Gastrocnemius medialis (tissue), 4 donors: ENCODE measurements at regions not wholly inside any gene's neighbourhood (a gene's known extent, or its start where the extent isn't known, plus 50 kb on each side); places are given as distances from the start of the nearest gene placed in this dataset.

Experiments used
- CTCF ChIP-seq, 5 experiments: fragments of 450-650 bp in 3 of 5; fragments of 200-600 bp in 2 of 5; sonication (generic) in 2 of 5; IDR thresholded peaks in 4 of 5; conservative IDR thresholded peaks in 1 of 5; 1 replicate in 4 of 5; 2 replicates in 1 of 5; pipeline ENCODE4 v1.5.1; 2016 to 2019; ENCODE audit warnings: antibody characterized with exemption in 5 of 5, mild to moderate bottlenecking in 3 of 5, moderate library complexity in 3 of 5
- POLR2A ChIP-seq, 2 donors: fragments of 450-650 bp; IDR thresholded peaks; one replicate each; pipeline ENCODE4 v1.6.1; 2017; ENCODE audit warnings: antibody characterized with exemption in 2 of 2, mild to moderate bottlenecking in 2 of 2, moderate library complexity in 2 of 2

GRCh38 chr5:96242571-96242970 lies 190.5 kb downstream of the PCSK1 start:
- no peak for TF ChIP-seq CTCF (IDR thresholded peaks at IDR 0.05 in 4 of 5, conservative IDR thresholded peaks at IDR 0.05 in 1 of 5)
- no peak for TF ChIP-seq POLR2A (IDR thresholded peaks at IDR 0.05)
